Gastrocnemius medialis (tissue), 4 donors: ENCODE measurements at regions not wholly inside any gene's neighbourhood (a gene's known extent, or its start where the extent isn't known, plus 50 kb on each side); places are given as distances from the start of the nearest gene placed in this dataset.

Experiments
- ATAC-seq, 2 donors: fragments of 150-250 bp; one replicate each; pipeline ENCODE4 v1.9.1; 2016
- DNase-seq, 2 donors: peaks; one replicate each; pipeline ENCODE4 v3.0.0-alpha.2; 2019
- H3K27ac ChIP-seq, 4 donors: fragments of 200-600 bp; sonication (generic); 1 replicate in 1 of 4; 2 replicates in 3 of 4; pipeline ENCODE4 v1.5.1; 2016 to 2018; ENCODE audit warnings: mild to moderate bottlenecking in 2 of 4, moderate library complexity in 1 of 4
- H3K27me3 ChIP-seq, 3 donors: fragments of 200-600 bp; sonication (generic) in 2 of 3; 1 replicate in 1 of 3; 2 replicates in 2 of 3; pipeline versions ENCODE4 v1.5.1 to v1.6.0; 2016 to 2019; ENCODE audit warnings: mild to moderate bottlenecking in 1 of 3, moderate library complexity in 1 of 3
- H3K36me3 ChIP-seq, 2 donors: fragments of 200-600 bp; sonication (generic) in 1 of 2; one replicate each; pipeline ENCODE4 v1.5.1; 2017 to 2018
- H3K4me1 ChIP-seq, 2 donors: fragments of 200-600 bp; sonication (generic) in 1 of 2; one replicate each; pipeline ENCODE4 v1.5.1; 2016 to 2017; ENCODE audit warnings: mild to moderate bottlenecking in 2 of 2
- H3K4me3 ChIP-seq, 4 donors: fragments of 200-600 bp; sonication (generic) in 3 of 4; 1 replicate in 1 of 4; 2 replicates in 3 of 4; pipeline ENCODE4 v1.5.1; 2016 to 2019; ENCODE audit warnings: mild to moderate bottlenecking in 2 of 4
- H3K9me3 ChIP-seq, 3 donors: fragments of 200-600 bp; sonication (generic) in 2 of 3; 1 replicate in 1 of 3; 2 replicates in 2 of 3; pipeline ENCODE4 v1.5.1; 2016 to 2019
- CTCF ChIP-seq, 5 experiments: fragments of 450-650 bp in 3 of 5; fragments of 200-600 bp in 2 of 5; sonication (generic) in 2 of 5; IDR thresholded peaks in 4 of 5; conservative IDR thresholded peaks in 1 of 5; 1 replicate in 4 of 5; 2 replicates in 1 of 5; pipeline ENCODE4 v1.5.1; 2016 to 2019; ENCODE audit warnings: antibody characterized with exemption in 5 of 5, mild to moderate bottlenecking in 3 of 5, moderate library complexity in 3 of 5
- POLR2A ChIP-seq, 2 donors: fragments of 450-650 bp; IDR thresholded peaks; one replicate each; pipeline ENCODE4 v1.6.1; 2017; ENCODE audit warnings: antibody characterized with exemption in 2 of 2, mild to moderate bottlenecking in 2 of 2, moderate library complexity in 2 of 2
- in situ Hi-C, 4 donors: fragments of 200-750 bp; cut with MboI; loops; one replicate each; pipeline versions ENCODE4 v1.15.0 to v1.8.0; 2017; ENCODE audit warnings: low sequenced_read_pairs in 4 of 4
- intact Hi-C: fragments of 100-400 bp; cut with DNase I; formaldehyde crosslinking; loops from one replicate; pipeline ENCODE4 v1.15.1; 2023; ENCODE audit warnings: low total_unique reads

GRCh38 chr4:45482346-45482745 lies 641.5 kb downstream of the GABRG1 start:
- no peak overlapping the region for H3K27ac ChIP-seq
- TF ChIP-seq CTCF (IDR thresholded peaks at IDR 0.05 in 4 of 5, conservative IDR thresholded peaks at IDR 0.05 in 1 of 5), result no peak
- TF ChIP-seq POLR2A (IDR thresholded peaks at IDR 0.05), result no peak
- in situ Hi-C loops, result no loop called here
- no peak for DNase-seq
- intact Hi-C loops, result no loop called here
- no peaks in the 10 kb centered on the region for H3K36me3 ChIP-seq
- H3K4me1 ChIP-seq, result no peaks in the 10 kb centered on the region
- ATAC-seq, result no peak
- H3K4me3 ChIP-seq, result no peak overlapping the region
- H3K27me3 ChIP-seq, result no peaks in the 10 kb centered on the region
- no peaks in the 10 kb centered on the region for H3K9me3 ChIP-seq

GRCh38 chr4:45477311-45477733 lies 646.5 kb downstream of the GABRG1 start:
- H3K36me3 ChIP-seq, result no peaks in the 10 kb centered on the region
- intact Hi-C loops (no loop called here), in situ Hi-C loops (no loop called here)
- no peaks in the 10 kb centered on the region for H3K27me3 ChIP-seq
- DNase-seq (no peak), ATAC-seq (no peak)
- TF ChIP-seq POLR2A (IDR thresholded peaks at IDR 0.05), result no peak
- TF ChIP-seq CTCF (IDR thresholded peaks at IDR 0.05 in 4 of 5, conservative IDR thresholded peaks at IDR 0.05 in 1 of 5), result no peak
- no peak overlapping the region for H3K4me3 ChIP-seq
- H3K27ac ChIP-seq, result no peak overlapping the region
- H3K9me3 ChIP-seq, result no peaks in the 10 kb centered on the region
- no peaks in the 10 kb centered on the region for H3K4me1 ChIP-seq

- intact Hi-C loops (no loop called here), in situ Hi-C loops (no loop called here)
- ATAC-seq (no peak), DNase-seq (no peak)
- Histone ChIP-seq H3K9me3 (no peaks in the 10 kb centered on the region), H3K36me3 (no peaks in the 10 kb centered on the region), H3K4me1 (no peaks in the 10 kb centered on the region), H3K27me3 (no peaks in the 10 kb centered on the region), H3K27ac (no peak overlapping the region), H3K4me3 (no peak overlapping the region)
- TF ChIP-seq CTCF (IDR thresholded peaks at IDR 0.05 in 4 of 5, conservative IDR thresholded peaks at IDR 0.05 in 1 of 5) (no peak), POLR2A (IDR thresholded peaks at IDR 0.05) (no peak)
Measured at GRCh38 chr4:45475548-45475947, 648.3 kb downstream of the GABRG1 start.

- Histone ChIP-seq H3K9me3 (no peaks in the 10 kb centered on the region), H3K27ac (no peak overlapping the region), H3K4me1 (no peaks in the 10 kb centered on the region), H3K27me3 (no peaks in the 10 kb centered on the region), H3K4me3 (no peak overlapping the region), H3K36me3 (no peaks in the 10 kb centered on the region)
- no peak for ATAC-seq
- TF ChIP-seq CTCF (IDR thresholded peaks at IDR 0.05 in 4 of 5, conservative IDR thresholded peaks at IDR 0.05 in 1 of 5) (no peak), POLR2A (IDR thresholded peaks at IDR 0.05) (no peak)
- DNase-seq, result no peak
- in situ Hi-C loops, result no loop called here
- intact Hi-C loops, result no loop called here
Measured at GRCh38 chr4:45472490-45472889, 651.4 kb downstream of the GABRG1 start.

GRCh38 chr4:45471335-45471734 lies 652.5 kb downstream of the GABRG1 start:
- intact Hi-C loops, result no loop called here

More at GRCh38 chr4:45471335-45471734, 652.5 kb downstream of the GABRG1 start:
- no peak overlapping the region for H3K4me3 ChIP-seq
- DNase-seq (no peak), ATAC-seq (no peak)
- no peaks in the 10 kb centered on the region for H3K36me3 ChIP-seq
- H3K27me3 ChIP-seq, result no peaks in the 10 kb centered on the region
- in situ Hi-C loops, result no loop called here
- H3K9me3 ChIP-seq, result no peaks in the 10 kb centered on the region
- no peak overlapping the region for H3K27ac ChIP-seq
- TF ChIP-seq POLR2A (IDR thresholded peaks at IDR 0.05) (no peak), CTCF (IDR thresholded peaks at IDR 0.05 in 4 of 5, conservative IDR thresholded peaks at IDR 0.05 in 1 of 5) (no peak)
- H3K4me1 ChIP-seq, result no peaks in the 10 kb centered on the region
